ENCODE measurements at regions not wholly inside any gene's neighbourhood (a gene's known extent, or its start where the extent isn't known, plus 50 kb on each side); places are given as distances from the start of the nearest gene placed in this dataset.

- no peaks in the 10 kb centered on the region for H3K36me3 Mint-ChIP-seq (ENCODE audit: unreplicated experiment)
- H3K27me3 Mint-ChIP-seq (ENCODE audit: unreplicated experiment) = no peaks in the 10 kb centered on the region
- no peak for DNase-seq (ENCODE audit: extremely low spot score, unreplicated experiment)
- no peak overlapping the region for H3K4me3 Mint-ChIP-seq (ENCODE audit: unreplicated experiment)
- no peak for TF ChIP-seq CTCF (IDR thresholded peaks at IDR 0.05)
- peaks cover 3% of the 10 kb centered on the region for H3K4me1 Mint-ChIP-seq (ENCODE audit: unreplicated experiment)
- no peaks in the 10 kb centered on the region for H3K9me3 Mint-ChIP-seq (ENCODE audit: unreplicated experiment)
- no peak overlapping the region for H3K27ac Mint-ChIP-seq (ENCODE audit: unreplicated experiment)
Observed at GRCh38 chr7:34449765-34450164, 208.3 kb upstream of the NPSR1 start.

GRCh38 chr7:34451183-34451582, 206.8 kb upstream of the NPSR1 start:
- Mint-ChIP-seq H3K27ac (ENCODE audit: unreplicated experiment) (no peak overlapping the region), H3K9me3 (ENCODE audit: unreplicated experiment) (no peaks in the 10 kb centered on the region), H3K4me1 (ENCODE audit: unreplicated experiment) (peaks cover 3% of the 10 kb centered on the region), H3K27me3 (ENCODE audit: unreplicated experiment) (no peaks in the 10 kb centered on the region), H3K36me3 (ENCODE audit: unreplicated experiment) (no peaks in the 10 kb centered on the region), H3K4me3 (ENCODE audit: unreplicated experiment) (no peak overlapping the region)
- TF ChIP-seq CTCF (IDR thresholded peaks at IDR 0.05) = no peak
- DNase-seq (ENCODE audit: extremely low spot score, unreplicated experiment) = no peak

GRCh38 chr7:34451923-34452322, 206.1 kb upstream of the NPSR1 start:
- no peak overlapping the region for H3K27ac Mint-ChIP-seq (ENCODE audit: unreplicated experiment)
- TF ChIP-seq CTCF (IDR thresholded peaks at IDR 0.05) = no peak
- no peaks in the 10 kb centered on the region for H3K9me3 Mint-ChIP-seq (ENCODE audit: unreplicated experiment)
- no peaks in the 10 kb centered on the region for H3K36me3 Mint-ChIP-seq (ENCODE audit: unreplicated experiment)
- no peak for DNase-seq (ENCODE audit: extremely low spot score, unreplicated experiment)
- no peak overlapping the region for H3K4me3 Mint-ChIP-seq (ENCODE audit: unreplicated experiment)
- H3K27me3 Mint-ChIP-seq (ENCODE audit: unreplicated experiment) = no peaks in the 10 kb centered on the region
- peaks cover 3% of the 10 kb centered on the region for H3K4me1 Mint-ChIP-seq (ENCODE audit: unreplicated experiment)

DNA sequence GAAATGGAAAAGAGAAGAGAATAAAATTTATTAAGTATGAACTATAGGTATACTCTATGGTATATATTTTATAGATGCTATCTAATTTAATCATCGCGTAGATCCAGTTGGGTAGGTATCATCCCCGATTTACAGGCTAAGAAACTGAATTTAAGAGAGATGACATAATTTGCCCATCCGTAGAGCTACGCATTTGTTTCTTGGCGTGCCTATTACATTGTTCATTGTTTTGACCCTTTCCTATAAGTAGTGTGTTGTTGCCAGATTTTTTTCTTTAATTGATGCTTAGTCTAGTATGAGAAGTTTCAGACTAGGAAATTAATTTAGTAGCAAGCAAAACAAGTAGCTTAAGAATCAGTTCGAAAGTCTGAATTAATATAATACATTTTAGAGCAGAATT, 205.7 kb upstream of the NPSR1 start:
- Mint-ChIP-seq H3K27ac (ENCODE audit: unreplicated experiment) (no peak overlapping the region), H3K36me3 (ENCODE audit: unreplicated experiment) (no peaks in the 10 kb centered on the region), H3K4me1 (ENCODE audit: unreplicated experiment) (peaks cover 3% of the 10 kb centered on the region), H3K27me3 (ENCODE audit: unreplicated experiment) (no peaks in the 10 kb centered on the region), H3K4me3 (ENCODE audit: unreplicated experiment) (no peak overlapping the region), H3K9me3 (ENCODE audit: unreplicated experiment) (no peaks in the 10 kb centered on the region)
- DNase-seq (ENCODE audit: extremely low spot score, unreplicated experiment) = no peak
- TF ChIP-seq CTCF (IDR thresholded peaks at IDR 0.05) = no peak

GRCh38 chr7:34453150-34453549, 204.9 kb upstream of the NPSR1 start:
- no peaks in the 10 kb centered on the region for H3K9me3 Mint-ChIP-seq (ENCODE audit: unreplicated experiment)
- H3K4me3 Mint-ChIP-seq (ENCODE audit: unreplicated experiment) = no peak overlapping the region
- DNase-seq (ENCODE audit: extremely low spot score, unreplicated experiment) = no peak
- no peak for TF ChIP-seq CTCF (IDR thresholded peaks at IDR 0.05)
- no peak overlapping the region for H3K27ac Mint-ChIP-seq (ENCODE audit: unreplicated experiment)
- peaks cover 3% of the 10 kb centered on the region for H3K4me1 Mint-ChIP-seq (ENCODE audit: unreplicated experiment)
- H3K36me3 Mint-ChIP-seq (ENCODE audit: unreplicated experiment) = no peaks in the 10 kb centered on the region
- H3K27me3 Mint-ChIP-seq (ENCODE audit: unreplicated experiment) = no peaks in the 10 kb centered on the region
